H1 (cell line): ENCODE measurements at regions not wholly inside any gene's neighbourhood (a gene's known extent, or its start where the extent isn't known, plus 50 kb on each side); places are given as distances from the start of the nearest gene placed in this dataset.

Source experiments
- CTCF ChIA-PET: fragments of 300-600 bp; sonication (Branson Sonifier 250); formaldehyde crosslinking; loops from one replicate; lab custom pipeline; 2021; ENCODE audit not compliant: partially characterized antibody; lab: Charles Lee
- POLR2A ChIA-PET: fragments of 300-600 bp; sonication (Branson Sonifier 250); formaldehyde crosslinking; loops from one replicate; lab custom pipeline; 2021; ENCODE audit warnings: inconsistent platforms; ENCODE audit not compliant: partially characterized antibody; lab: Charles Lee
- DNase-seq, 2 experiments: peaks; one replicate each; pipeline versions ENCODE4 v3.0.0 to v3.0.0-alpha.2; 2010 to 2022; ENCODE audit warnings: low spot score in 2 of 2, low read depth in 1 of 2, mixed read lengths in 1 of 2
- FAIRE-seq: peaks from 2 replicates; lab custom pipeline; 2011; peaks lifted over from hg19 to GRCh38; lab: Jason Lieb, UNC
- H2AFZ ChIP-seq: 2 replicates; pipeline ENCODE4 v1.8.1; 2012; ENCODE audit warnings: low read length, inconsistent platforms
- H2AK5ac ChIP-seq: 2 replicates; pipeline ENCODE4 v1.6.1; 2013; ENCODE audit warnings: low read depth, low read length
- H2BK120ac ChIP-seq: replicated peaks from 2 replicates; pipeline ENCODE3; 2013; ENCODE audit warnings: low read depth, low read length, inconsistent platforms
- H2BK12ac ChIP-seq: 2 replicates; pipeline ENCODE4 v1.6.1; 2013; ENCODE audit warnings: low read depth, low read length
- H2BK15ac ChIP-seq: 2 replicates; pipeline ENCODE4 v1.6.1; 2013; ENCODE audit warnings: low read length
- H2BK20ac ChIP-seq: 2 replicates; pipeline ENCODE4 v1.6.1; 2013; ENCODE audit warnings: low read length
- H2BK5ac ChIP-seq: 2 replicates; pipeline ENCODE4 v1.6.1; 2013; ENCODE audit warnings: low read depth, low read length
- H3K14ac ChIP-seq: 2 replicates; pipeline ENCODE4 v1.6.1; 2013; ENCODE audit warnings: inconsistent platforms; ENCODE audit not compliant: insufficient read length
- H3K18ac ChIP-seq: 2 replicates; pipeline ENCODE4 v1.6.1; 2013; ENCODE audit warnings: low read length; ENCODE audit errors: extremely low read depth
- H3K23ac ChIP-seq: 2 replicates; pipeline ENCODE4 v1.6.1; 2013; ENCODE audit warnings: inconsistent platforms; ENCODE audit not compliant: insufficient read length
- H3K23me2 ChIP-seq: 2 replicates; pipeline ENCODE4 v1.6.1; 2013; ENCODE audit warnings: low read depth, low read length
- H3K27ac ChIP-seq: 2 replicates; pipeline ENCODE4 v1.6.1; 2011; ENCODE audit warnings: low read depth, low read length, inconsistent platforms
- H3K27me3 ChIP-seq, 4 experiments: replicated peaks in 1 of 4; 1 replicate in 1 of 4; 2 replicates in 3 of 4; pipeline versions ENCODE4 v1.6.1 to v1.8.1; 2011 to 2013; ENCODE audit warnings: low read length in 3 of 4, mild to moderate bottlenecking in 3 of 4, inconsistent platforms in 2 of 4, mixed read lengths in 2 of 4, moderate library complexity in 1 of 4; ENCODE audit not compliant: control insufficient read depth in 3 of 4, insufficient read depth in 3 of 4; ENCODE audit errors: extremely low read depth in 1 of 4
- H3K36me3 ChIP-seq, 4 experiments: 2 replicates each; pipeline versions ENCODE4 v1.6.1 to v1.8.1; 2011 to 2013; ENCODE audit warnings: mild to moderate bottlenecking in 4 of 4, low read length in 3 of 4, moderate library complexity in 2 of 4, control low read depth in 1 of 4, inconsistent platforms in 1 of 4; ENCODE audit not compliant: insufficient read depth in 4 of 4, control insufficient read depth in 2 of 4
- H3K4ac ChIP-seq: replicated peaks from 2 replicates; pipeline ENCODE3; 2013; ENCODE audit warnings: low read length, low read depth, mixed read lengths, inconsistent platforms; ENCODE audit not compliant: insufficient read length
- H3K4me1 ChIP-seq, 4 experiments: replicated peaks in 1 of 4; 1 replicate in 1 of 4; 2 replicates in 3 of 4; pipeline versions ENCODE4 v1.6.1 to v1.8.1; 2011 to 2013; ENCODE audit warnings: low read length in 3 of 4, inconsistent platforms in 2 of 4, mixed read lengths in 1 of 4; ENCODE audit not compliant: insufficient read depth in 4 of 4, control insufficient read depth in 3 of 4
- H3K4me2 ChIP-seq, 2 experiments: 2 replicates each; pipeline versions ENCODE4 v1.6.1 to v1.8.1; 2011 to 2013; ENCODE audit warnings: low read depth in 2 of 2, low read length in 2 of 2, control low read depth in 1 of 2, inconsistent platforms in 1 of 2, mild to moderate bottlenecking in 1 of 2; ENCODE audit not compliant: insufficient read depth in 1 of 2
- H3K4me3 ChIP-seq, 4 experiments: fragments of 200-600, 300-600 bp in 1 of 4; sonication (generic), shearing (Covaris generic), sonication (Bioruptor Twin) in 1 of 4; 2 replicates each; pipeline versions ENCODE4 v1.5.1 to v1.8.1; 2011 to 2016; ENCODE audit warnings: low read length in 4 of 4, low read depth in 3 of 4, control low read depth in 2 of 4, inconsistent platforms in 2 of 4, mild to moderate bottlenecking in 2 of 4, mixed read lengths in 1 of 4, moderate library complexity in 1 of 4; ENCODE audit not compliant: insufficient read depth in 2 of 4; ENCODE audit errors: extremely low read depth in 1 of 4
- H3K56ac ChIP-seq: replicated peaks from 2 replicates; pipeline ENCODE3; 2013; ENCODE audit warnings: low read depth, mild to moderate bottlenecking, mixed read lengths, low read length, inconsistent platforms; ENCODE audit not compliant: insufficient read length
- H3K79me1 ChIP-seq: 2 replicates; pipeline ENCODE4 v1.6.1; 2013; ENCODE audit warnings: low read depth, low read length, control low read depth
- H3K79me2 ChIP-seq, 2 experiments: 2 replicates each; pipeline versions ENCODE4 v1.6.1 to v1.8.1; 2012 to 2013; ENCODE audit warnings: low read length in 2 of 2, mild to moderate bottlenecking in 2 of 2, inconsistent platforms in 1 of 2; ENCODE audit not compliant: insufficient read depth in 2 of 2, control insufficient read depth in 1 of 2
- H3K9ac ChIP-seq, 4 experiments: replicated peaks in 1 of 4; 1 replicate in 1 of 4; 2 replicates in 3 of 4; pipeline versions ENCODE4 v1.6.1 to v1.8.1; 2011 to 2013; ENCODE audit warnings: low read depth in 3 of 4, low read length in 3 of 4, control low read depth in 2 of 4, mild to moderate bottlenecking in 2 of 4, moderate library complexity in 2 of 4, inconsistent platforms in 1 of 4; ENCODE audit errors: extremely low read depth in 1 of 4
- H3K9me3 ChIP-seq, 2 experiments: 2 replicates each; pipeline versions ENCODE4 v1.6.1 to v1.8.1; 2012 to 2013; ENCODE audit warnings: mild to moderate bottlenecking in 2 of 2, moderate library complexity in 2 of 2, control low read depth in 1 of 2, inconsistent platforms in 1 of 2, low read depth in 1 of 2, low read length in 1 of 2, mixed read lengths in 1 of 2; ENCODE audit not compliant: insufficient read depth in 2 of 2
- H4K20me1 ChIP-seq, 2 experiments: replicated peaks in 1 of 2; 2 replicates each; pipeline versions ENCODE3 to v1.8.1; 2011 to 2013; ENCODE audit warnings: inconsistent platforms in 2 of 2, low read length in 2 of 2, mild to moderate bottlenecking in 1 of 2; ENCODE audit not compliant: insufficient read depth in 2 of 2, control insufficient read depth in 1 of 2
- H4K5ac ChIP-seq: 2 replicates; pipeline ENCODE4 v1.6.1; 2013; ENCODE audit warnings: low read length, low read depth, mixed read lengths, inconsistent platforms; ENCODE audit not compliant: insufficient read length
- H4K8ac ChIP-seq: 2 replicates; pipeline ENCODE4 v1.8.0; 2013; ENCODE audit warnings: mild to moderate bottlenecking, moderate library complexity, low read length, inconsistent platforms; ENCODE audit not compliant: insufficient read depth; ENCODE audit errors: extremely low read depth
- H4K91ac ChIP-seq: replicated peaks from 2 replicates; pipeline ENCODE3; 2013; ENCODE audit warnings: low read length, mixed read lengths, inconsistent platforms; ENCODE audit not compliant: insufficient read length
- WGBS, 2 experiments: shearing (Covaris generic) in 1 of 2; methylation state at CpG; one replicate each; pipeline versions ENCODE4 v1.1.6 to v1.1.7; 2013 to 2015; ENCODE audit warnings: low lambda C conversion rate in 2 of 2, mixed read lengths in 2 of 2, inconsistent platforms in 1 of 2, low coverage in 1 of 2, missing lambda C conversion rate in 1 of 2; ENCODE audit not compliant: insufficient replicate concordance in 2 of 2, insufficient coverage in 1 of 2, insufficient read length in 1 of 2; ENCODE audit errors: extremely low coverage in 1 of 2, missing lambda C conversion rate in 1 of 2; 5-methylcytosine and 5-hydroxymethylcytosine counted together

- Histone ChIP-seq H3K23ac (no peak overlapping the region), H3K36me3 (no peaks in the 10 kb centered on the region), H4K91ac (no peak overlapping the region), H3K79me2 (no peaks in the 10 kb centered on the region), H3K4me3 (no peak overlapping the region), H2AFZ (no peak overlapping the region), H2AK5ac (no peak overlapping the region), H2BK15ac (no peak overlapping the region), H4K5ac (no peak overlapping the region), H2BK20ac (no peak overlapping the region), H3K9ac (no peak overlapping the region), H2BK5ac (no peak overlapping the region), H3K56ac (no peak overlapping the region), H3K14ac (no peak overlapping the region), H3K4ac (no peak overlapping the region), H4K8ac (no peak overlapping the region), H2BK12ac (no peak overlapping the region), H4K20me1 (no peaks in the 10 kb centered on the region), H3K79me1 (no peaks in the 10 kb centered on the region), H3K27me3 (no peaks in the 10 kb centered on the region), H3K18ac (no peak overlapping the region), H3K4me2 (no peak overlapping the region), H2BK120ac (peak overlapping the region; percentile 47), H3K23me2 (no peaks in the 10 kb centered on the region), H3K9me3 (no peaks in the 10 kb centered on the region), H3K4me1 (peaks cover 11 to 25% (median 19%) of the 10 kb centered on the region in 4 experiments), H3K27ac (no peak overlapping the region)
- POLR2A ChIA-PET, result interaction anchor here (1.3 kb wide), 1 partner anchor 9 kb away, joined by 3 read pairs; no protein-coding TSS in a partner anchor
- WGBS, 2 experiments, result 68% methylated on average over 7 of the region's 7 CpGs; no CpG with 5 or more reads in 1 of the 2 experiments
- DNase-seq (no peak), FAIRE-seq (no peak)
- CTCF ChIA-PET, result interaction anchor here (0.9 to 2.0 kb wide), 3 partner anchors 10 to 222 kb away, joined by 3 to 8 read pairs (median 3); no protein-coding TSS in a partner anchor
Observed at GRCh38 chr1:228807904-228808605, 72.8 kb downstream of the RHOU start.
